ENCODE measurements at regions not wholly inside any gene's neighbourhood (a gene's known extent, or its start where the extent isn't known, plus 50 kb on each side); places are given as distances from the start of the nearest gene placed in this dataset.

GRCh38 chr3:135719449-135719848 lies 246.1 kb upstream of the PPP2R3A start:
- Histone ChIP-seq H3K36me3 (ENCODE audit: insufficient read depth, low read length) (no peaks in the 10 kb centered on the region), H2AFZ (ENCODE audit: low read depth, low read length) (no peak overlapping the region), H4K20me1 (ENCODE audit: insufficient read depth) (no peaks in the 10 kb centered on the region), H3K79me2 (replicated peaks; ENCODE audit: insufficient read depth, low read length) (no peaks in the 10 kb centered on the region), H3K4me3 (ENCODE audit: low read length) (no peak overlapping the region), H3K9ac (ENCODE audit: low read length) (no peak overlapping the region), H3K9me3 (ENCODE audit: low read length) (no peaks in the 10 kb centered on the region), H3K27me3 (ENCODE audit: insufficient read depth, low read depth, low read length) (no peaks in the 10 kb centered on the region), H3K9me2 (ENCODE audit: insufficient read depth, low read length) (no peaks in the 10 kb centered on the region), H3K4me2 (ENCODE audit: low read length) (no peak overlapping the region), H3K27ac (ENCODE audit: low read length) (no peak overlapping the region), H3F3A (ENCODE audit: insufficient read depth, low read length, poor library complexity, severe bottlenecking) (no peaks in the 10 kb centered on the region)
- TF ChIP-seq MXI1 (conservative IDR thresholded peaks at IDR 0.05; ENCODE audit: poor library complexity, severe bottlenecking) (no peak), TAF1 (IDR thresholded peaks at IDR 0.05; ENCODE audit: low read depth) (no peak), SMC3 (conservative IDR thresholded peaks at IDR 0.05; ENCODE audit: poor library complexity) (no peak), EZH2 (IDR thresholded peaks at IDR 0.05; ENCODE audit: borderline replicate concordance, insufficient read depth, low read length, poor library complexity, severe bottlenecking) (no peak), RAD21 (conservative IDR thresholded peaks at IDR 0.05) (no peak), CTCF (IDR thresholded peaks at IDR 0.05; ENCODE audit: poor library complexity, severe bottlenecking) (no peak), REST (IDR thresholded peaks at IDR 0.05; ENCODE audit: borderline replicate concordance) (no peak), EP300 (conservative IDR thresholded peaks at IDR 0.05; ENCODE audit: poor library complexity, severe bottlenecking) (no peak), POLR2AphosphoS5 (IDR thresholded peaks at IDR 0.05) (no peak)

- Histone ChIP-seq H2AFZ (ENCODE audit: low read depth, low read length) (no peak overlapping the region), H3K9ac (ENCODE audit: low read length) (no peak overlapping the region), H3K27me3 (ENCODE audit: insufficient read depth, low read depth, low read length) (no peaks in the 10 kb centered on the region), H3K4me3 (ENCODE audit: low read length) (no peak overlapping the region), H3K79me2 (replicated peaks; ENCODE audit: insufficient read depth, low read length) (no peaks in the 10 kb centered on the region), H3F3A (ENCODE audit: insufficient read depth, low read length, poor library complexity, severe bottlenecking) (no peaks in the 10 kb centered on the region), H3K4me2 (ENCODE audit: low read length) (no peak overlapping the region), H3K9me2 (ENCODE audit: insufficient read depth, low read length) (no peaks in the 10 kb centered on the region), H4K20me1 (ENCODE audit: insufficient read depth) (no peaks in the 10 kb centered on the region), H3K9me3 (ENCODE audit: low read length) (no peaks in the 10 kb centered on the region), H3K36me3 (ENCODE audit: insufficient read depth, low read length) (no peaks in the 10 kb centered on the region), H3K27ac (ENCODE audit: low read length) (no peak overlapping the region)
- no peak for TF ChIP-seq TAF1 (IDR thresholded peaks at IDR 0.05; ENCODE audit: low read depth)
- no peak for TF ChIP-seq RAD21 (conservative IDR thresholded peaks at IDR 0.05)
- TF ChIP-seq SMC3 (conservative IDR thresholded peaks at IDR 0.05; ENCODE audit: poor library complexity): no peak
- no peak for TF ChIP-seq CTCF (IDR thresholded peaks at IDR 0.05; ENCODE audit: poor library complexity, severe bottlenecking)
- TF ChIP-seq EZH2 (IDR thresholded peaks at IDR 0.05; ENCODE audit: borderline replicate concordance, insufficient read depth, low read length, poor library complexity, severe bottlenecking): no peak
- TF ChIP-seq REST (IDR thresholded peaks at IDR 0.05; ENCODE audit: borderline replicate concordance): no peak
- no peak for TF ChIP-seq POLR2AphosphoS5 (IDR thresholded peaks at IDR 0.05)
- TF ChIP-seq MXI1 (conservative IDR thresholded peaks at IDR 0.05; ENCODE audit: poor library complexity, severe bottlenecking): no peak
- TF ChIP-seq EP300 (conservative IDR thresholded peaks at IDR 0.05; ENCODE audit: poor library complexity, severe bottlenecking): no peak
Measured at GRCh38 chr3:135728007-135728721, 237.4 kb upstream of the PPP2R3A start.

All from neural cell (in vitro differentiated cells).